Uterus (tissue), 3 donors: ENCODE measurements at regions not wholly inside any gene's neighbourhood (a gene's known extent, or its start where the extent isn't known, plus 50 kb on each side); places are given as distances from the start of the nearest gene placed in this dataset.

Source experiments
- DNase-seq, 2 donors: peaks; one replicate each; pipeline ENCODE4 v3.0.0-alpha.2; 2019 to 2020
- H3K27ac ChIP-seq, 2 donors: fragments of 200-600 bp; sonication (generic); 1 replicate in 1 of 2; 2 replicates in 1 of 2; pipeline ENCODE4 v1.5.1; 2016 to 2018
- H3K27me3 ChIP-seq, 2 donors: fragments of 200-600 bp; sonication (generic); one replicate each; pipeline ENCODE4 v1.5.1; 2018 to 2019; ENCODE audit warnings: control low read depth in 1 of 2
- H3K36me3 ChIP-seq, 2 donors: fragments of 200-600 bp; sonication (generic); one replicate each; pipeline ENCODE4 v1.5.1; 2019; ENCODE audit warnings: control low read depth in 1 of 2
- H3K4me1 ChIP-seq, 2 donors: fragments of 200-600 bp; sonication (generic); one replicate each; pipeline ENCODE4 v1.5.1; 2018 to 2019; ENCODE audit warnings: control low read depth in 1 of 2
- H3K4me3 ChIP-seq, 2 donors: fragments of 200-600 bp; sonication (generic); 1 replicate in 1 of 2; 2 replicates in 1 of 2; pipeline ENCODE4 v1.5.1; 2018 to 2019; ENCODE audit warnings: mild to moderate bottlenecking in 1 of 2
- H3K9me3 ChIP-seq, 2 donors: fragments of 200-600 bp; sonication (generic); one replicate each; pipeline ENCODE4 v1.5.1; 2019; ENCODE audit warnings: control low read depth in 1 of 2
- CTCF ChIP-seq, 4 experiments: fragments of 200-600 bp in 2 of 4; fragments of 450-650 bp in 2 of 4; sonication (generic) in 2 of 4; IDR thresholded peaks; one replicate each; pipeline ENCODE4 v1.5.1; 2016 to 2019; ENCODE audit warnings: antibody characterized with exemption in 4 of 4, mild to moderate bottlenecking in 2 of 4, moderate library complexity in 1 of 4
- POLR2A ChIP-seq, 2 donors: fragments of 450-650 bp; IDR thresholded peaks; one replicate each; pipeline ENCODE4 v1.6.1; 2016; ENCODE audit warnings: antibody characterized with exemption in 2 of 2, mild to moderate bottlenecking in 1 of 2, moderate library complexity in 1 of 2
- intact Hi-C: fragments of 100-400 bp; cut with DNase I; formaldehyde crosslinking; loops from one replicate; pipeline ENCODE4 v1.15.1; 2023; ENCODE audit warnings: low total_unique reads
- donor health status: DM: yes; HTN: yes; CAD: no.

GRCh38 chr12:127742231-127742630, 524.7 kb upstream of the TMEM132C start:
- H3K36me3 ChIP-seq = no peaks in the 10 kb centered on the region
- intact Hi-C loops = no loop called here
- H3K4me1 ChIP-seq = no peaks in the 10 kb centered on the region
- H3K27ac ChIP-seq = no peak overlapping the region
- no peaks in the 10 kb centered on the region for H3K27me3 ChIP-seq
- no peaks in the 10 kb centered on the region for H3K9me3 ChIP-seq
- TF ChIP-seq POLR2A (IDR thresholded peaks at IDR 0.05) (no peak), CTCF (IDR thresholded peaks at IDR 0.05) (no peak)
- H3K4me3 ChIP-seq = no peak overlapping the region
- DNase-seq = no peak

DNA sequence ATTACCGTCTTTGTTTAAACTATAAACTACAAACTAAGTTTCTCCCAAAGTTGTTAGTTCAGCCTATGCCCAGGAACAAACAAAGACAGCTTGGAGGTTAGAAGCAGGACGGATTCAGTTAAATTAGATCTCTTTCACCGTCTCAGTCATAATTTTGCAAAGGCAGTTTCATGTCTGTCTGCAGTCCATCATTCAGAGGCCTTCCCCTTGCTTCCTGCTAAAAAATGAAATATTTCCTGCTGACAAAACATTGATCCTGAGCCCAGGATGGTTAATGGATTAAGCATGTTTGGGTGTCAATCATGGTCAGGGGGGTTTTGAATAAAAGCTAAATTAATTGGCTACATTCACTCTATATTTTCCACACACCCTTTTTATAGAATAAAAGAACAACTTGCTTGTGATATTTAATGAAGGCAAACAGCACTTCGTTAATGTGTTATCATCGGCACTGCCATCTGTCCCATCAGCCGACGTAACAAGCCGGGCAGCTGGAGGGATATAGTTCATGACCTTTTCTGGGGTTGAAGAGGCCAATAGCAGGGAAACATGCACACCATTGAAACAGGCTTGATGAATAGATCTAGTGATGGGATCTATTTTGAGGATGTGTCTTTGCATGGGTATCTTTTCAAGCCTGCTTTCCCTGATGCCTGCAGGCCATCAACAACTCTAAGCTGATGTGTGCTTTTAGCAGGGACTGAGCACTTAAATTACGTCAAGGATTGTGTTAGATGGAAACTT, 521.3 kb upstream of the TMEM132C start:
- Histone ChIP-seq H3K4me1 (no peaks in the 10 kb centered on the region), H3K9me3 (no peaks in the 10 kb centered on the region), H3K27me3 (no peaks in the 10 kb centered on the region), H3K4me3 (no peak overlapping the region), H3K27ac (no peak overlapping the region), H3K36me3 (no peaks in the 10 kb centered on the region)
- DNase-seq = no peak
- intact Hi-C loops = no loop called here
- TF ChIP-seq CTCF (IDR thresholded peaks at IDR 0.05) (no peak), POLR2A (IDR thresholded peaks at IDR 0.05) (no peak)

DNA sequence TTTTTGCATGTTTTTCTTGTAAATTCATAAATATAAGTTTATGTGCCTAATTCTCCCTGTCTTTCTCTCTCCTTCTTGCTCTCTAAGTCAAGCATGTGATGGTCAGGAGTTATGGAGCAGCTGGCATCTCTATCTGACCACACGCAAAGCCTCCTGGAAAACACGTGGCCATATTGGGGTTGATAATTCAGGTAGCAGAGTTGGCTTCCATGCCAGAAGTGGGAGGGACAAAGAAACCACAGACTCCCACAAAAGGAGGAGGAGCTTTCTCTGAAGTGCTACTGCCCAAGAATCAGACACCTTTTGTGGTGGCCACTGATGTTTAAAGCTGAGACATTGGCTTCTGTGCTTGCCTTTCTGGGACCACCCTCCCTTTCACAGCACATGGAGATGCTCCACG, 517.6 kb upstream of the TMEM132C start:
- Histone ChIP-seq H3K4me1 (no peaks in the 10 kb centered on the region), H3K9me3 (no peaks in the 10 kb centered on the region), H3K4me3 (no peak overlapping the region), H3K36me3 (no peaks in the 10 kb centered on the region), H3K27me3 (no peaks in the 10 kb centered on the region), H3K27ac (no peak overlapping the region)
- intact Hi-C loops = no loop called here
- no peak for DNase-seq
- TF ChIP-seq POLR2A (IDR thresholded peaks at IDR 0.05) (no peak), CTCF (IDR thresholded peaks at IDR 0.05) (no peak)

GRCh38 chr12:127750076-127750840, 516.7 kb upstream of the TMEM132C start:
- DNase-seq = no peak
- Histone ChIP-seq H3K36me3 (no peaks in the 10 kb centered on the region), H3K4me3 (no peak overlapping the region), H3K4me1 (no peaks in the 10 kb centered on the region), H3K27ac (no peak overlapping the region), H3K27me3 (no peaks in the 10 kb centered on the region), H3K9me3 (no peaks in the 10 kb centered on the region)
- TF ChIP-seq CTCF (IDR thresholded peaks at IDR 0.05) (no peak), POLR2A (IDR thresholded peaks at IDR 0.05) (no peak)
- intact Hi-C loops = no loop called here

DNA sequence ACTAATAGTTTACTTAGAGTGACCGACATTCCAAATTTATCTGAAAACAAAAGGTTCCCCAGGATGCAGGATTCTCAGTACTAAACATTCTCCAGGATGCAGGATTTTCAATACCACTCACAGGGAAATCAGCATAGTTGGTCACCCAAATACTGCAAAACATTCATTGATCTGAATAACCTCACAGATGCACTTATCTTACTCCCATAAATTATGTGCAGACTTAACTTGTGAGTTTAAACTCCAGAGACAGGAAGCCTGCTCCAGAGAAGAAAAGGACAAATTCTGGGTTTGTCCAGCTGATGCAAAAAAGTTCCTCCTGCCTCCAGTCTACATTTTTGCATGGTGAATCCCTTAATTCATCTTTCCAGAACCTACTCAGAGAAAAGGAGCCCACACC, 514.2 kb upstream of the TMEM132C start:
- Histone ChIP-seq H3K4me1 (no peaks in the 10 kb centered on the region), H3K9me3 (no peaks in the 10 kb centered on the region), H3K27ac (no peak overlapping the region), H3K4me3 (no peak overlapping the region), H3K27me3 (no peaks in the 10 kb centered on the region), H3K36me3 (no peaks in the 10 kb centered on the region)
- intact Hi-C loops = no loop called here
- DNase-seq = no peak
- no peak for TF ChIP-seq CTCF (IDR thresholded peaks at IDR 0.05)
- TF ChIP-seq POLR2A (IDR thresholded peaks at IDR 0.05) = no peak
